Stimulated activated CD8-positive, alpha-beta memory T cell treated with anti-CD3 and anti-CD28 coated beads, Interleukin-2, amount 100 ng/mL, for 1 hour (primary cell): ENCODE measurements at regions not wholly inside any gene's neighbourhood (a gene's known extent, or its start where the extent isn't known, plus 50 kb on each side); places are given as distances from the start of the nearest gene placed in this dataset.

ENCODE experiments used
- DNase-seq, 2 donors: peaks; one replicate each; pipeline ENCODE4 v3.0.0-alpha.2; 2020; ENCODE audit warnings: low read depth in 2 of 2

DNA sequence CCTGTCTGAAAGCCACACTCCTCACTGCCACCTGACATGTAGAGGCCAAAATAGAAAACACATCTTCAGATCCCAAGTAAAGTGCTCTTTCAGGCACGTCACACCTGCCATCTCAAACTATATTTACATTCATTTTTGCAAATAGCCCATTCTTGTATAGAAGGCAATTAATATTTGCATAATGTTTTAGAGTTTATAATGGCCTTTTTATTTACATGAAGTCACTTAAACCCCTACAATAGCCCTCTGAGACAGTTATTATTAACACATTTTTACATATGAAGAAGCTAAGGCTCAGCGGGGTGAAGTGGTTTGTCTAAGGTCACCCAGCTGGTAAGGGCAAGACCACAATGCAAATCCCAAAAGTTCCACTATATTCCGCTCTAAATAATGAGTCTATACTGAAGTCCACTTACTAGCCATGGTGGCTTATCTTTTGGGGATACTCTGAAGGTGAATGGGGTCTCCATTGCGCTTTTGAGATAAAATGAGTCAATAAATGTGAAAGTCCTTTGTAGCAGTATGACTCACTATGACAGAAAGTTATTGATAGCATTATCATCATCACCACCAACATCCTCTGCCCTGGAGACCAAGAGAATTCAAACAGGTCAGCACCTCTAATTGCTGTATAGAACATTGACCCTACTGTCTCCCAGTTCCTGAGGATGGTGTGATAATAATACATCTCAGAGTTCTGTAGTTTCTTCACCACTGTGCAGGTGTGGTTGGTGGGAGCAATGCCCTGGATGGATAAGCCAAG, 155.9 kb upstream of the BCL6 start:
- DNase-seq = no peak

- DNase-seq = no peak
Measured at GRCh38 chr3:187902041-187902471, 156.8 kb upstream of the BCL6 start.

- DNase-seq = no peak
Measured at GRCh38 chr3:187902936-187903335, 157.7 kb upstream of the BCL6 start.

GRCh38 chr3:187903697-187904096, 158.4 kb upstream of the BCL6 start:
- DNase-seq = no peak

DNA sequence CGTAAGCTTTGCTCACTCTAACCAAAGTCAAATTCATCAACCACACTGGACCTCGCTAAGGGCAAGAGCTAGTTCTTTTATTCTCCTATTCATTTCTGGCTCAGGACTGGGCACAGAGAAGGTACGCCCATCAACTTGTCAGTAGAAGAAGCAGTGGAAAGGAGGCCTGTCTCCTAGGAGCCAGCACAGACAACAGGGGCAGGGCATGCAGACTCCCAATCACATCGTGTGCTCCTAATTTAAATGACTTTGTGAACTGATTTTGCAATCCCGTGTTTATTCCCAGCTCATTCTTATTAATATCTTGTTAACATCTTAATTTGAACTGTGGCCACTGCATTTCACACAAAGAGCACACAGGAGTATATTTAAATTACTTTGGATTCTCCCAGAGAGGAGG, 161.1 kb upstream of the BCL6 start:
- no peak for DNase-seq

- no peak for DNase-seq
Measured at GRCh38 chr3:187906920-187907319, 161.7 kb upstream of the BCL6 start.

GRCh38 chr3:187909866-187910265, 164.6 kb upstream of the BCL6 start:
- DNase-seq = no peak

DNA sequence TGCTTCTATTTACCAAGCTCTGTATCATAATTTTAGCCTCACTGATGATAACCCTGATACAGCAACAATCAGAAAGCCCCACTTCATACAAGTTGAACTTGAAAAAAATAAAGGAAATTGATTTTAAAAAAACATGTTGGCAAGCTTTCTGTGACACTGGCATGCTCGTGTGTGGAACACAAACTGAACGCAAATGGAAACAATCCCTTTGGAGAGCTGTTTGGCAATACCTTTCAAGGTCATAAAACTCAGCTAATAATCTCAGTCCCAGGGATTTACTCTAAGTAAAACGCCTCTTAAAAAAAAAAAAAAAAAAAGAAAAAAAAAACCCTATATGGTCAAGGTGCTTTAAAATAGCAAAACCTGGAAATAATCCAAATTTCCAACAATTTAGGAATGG, 166.7 kb upstream of the BCL6 start:
- DNase-seq = no peak

DNA sequence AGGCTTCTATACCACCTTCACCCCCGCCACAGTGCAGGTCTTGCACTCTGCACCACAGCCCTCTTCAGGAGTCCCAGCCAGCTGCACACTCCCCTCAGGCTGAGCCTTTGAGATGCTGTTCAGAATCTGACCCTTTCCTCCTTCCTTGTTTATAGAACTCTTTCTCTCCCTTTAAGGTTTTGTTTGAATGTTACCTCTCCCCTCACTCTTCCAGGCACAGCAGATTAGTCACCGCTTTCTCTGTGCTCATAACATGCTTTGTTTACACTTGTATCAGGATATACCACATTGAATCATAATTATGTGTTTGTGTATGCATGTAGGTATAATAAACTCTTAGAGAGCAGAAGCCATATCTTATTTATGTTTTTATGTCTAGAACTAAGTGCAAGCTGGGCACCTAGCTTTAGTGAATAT, 168.4 kb upstream of the BCL6 start:
- no peak for DNase-seq

DNA sequence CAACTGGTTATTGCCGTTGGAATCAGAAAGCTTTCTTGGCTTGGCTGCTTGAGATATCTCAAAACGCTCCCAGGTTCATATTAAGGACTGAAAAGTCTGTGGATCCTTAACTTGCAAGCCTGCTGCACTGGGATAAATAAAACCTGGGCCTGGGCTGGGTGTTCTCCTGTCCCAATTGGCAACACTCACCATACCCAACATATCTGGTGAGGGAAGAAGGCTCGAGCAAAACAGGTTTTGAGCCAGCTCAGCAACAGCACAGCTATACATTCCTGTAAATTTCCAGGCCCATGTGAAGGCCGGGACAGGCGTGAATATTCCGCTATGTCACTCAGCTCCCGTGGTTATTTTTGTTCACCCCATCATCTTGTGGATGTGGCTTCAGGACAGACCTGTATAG, 169.0 kb upstream of the BCL6 start:
- DNase-seq = no peak

- DNase-seq = no peak
Measured at GRCh38 chr3:187916072-187916471, 170.8 kb upstream of the BCL6 start.

- DNase-seq = no peak
Measured at GRCh38 chr3:187918081-187918644, 172.9 kb upstream of the BCL6 start.

GRCh38 chr3:187919048-187919447, 173.8 kb upstream of the BCL6 start:
- DNase-seq = peak; percentile 26 to 34

DNA sequence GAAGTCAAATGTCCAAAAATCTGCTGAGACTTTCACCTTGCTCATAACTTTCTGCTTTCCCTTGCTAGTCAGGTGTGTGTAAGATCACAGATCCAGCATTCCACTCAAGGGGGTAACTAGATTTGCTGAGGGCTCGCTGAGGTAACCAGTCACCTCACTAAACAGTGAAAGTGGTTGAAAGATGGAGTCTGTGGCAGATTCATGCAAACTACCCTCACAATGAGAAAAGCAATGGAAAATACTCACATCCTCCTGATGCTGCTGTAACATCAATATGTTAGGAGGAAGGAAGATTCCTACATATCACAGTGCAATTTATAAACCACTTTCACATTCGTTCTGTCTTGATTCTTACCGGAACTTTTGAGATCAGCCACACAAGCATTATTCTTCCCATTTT, 174.3 kb upstream of the BCL6 start:
- no peak for DNase-seq

DNA sequence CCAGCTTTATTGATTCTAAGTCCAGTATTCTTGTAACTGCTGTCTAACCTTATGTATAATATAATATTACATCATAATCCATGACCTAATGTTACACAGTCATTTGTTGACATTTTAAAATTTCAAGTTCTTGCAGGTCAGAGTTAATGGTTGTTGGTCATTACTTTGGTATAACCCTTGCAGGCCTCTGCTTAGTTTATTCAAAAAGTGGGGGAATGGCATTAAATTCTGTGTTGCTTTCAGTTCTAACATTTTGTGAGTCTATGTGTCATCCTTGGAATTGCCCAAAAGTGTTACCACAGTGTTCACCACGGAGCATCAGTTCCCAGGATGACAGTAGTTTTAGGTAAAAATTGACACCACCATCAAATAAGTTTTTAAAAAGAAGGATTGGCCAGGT, 174.8 kb upstream of the BCL6 start:
- DNase-seq = no peak

- DNase-seq = no peak
Measured at GRCh38 chr3:187920913-187921312, 175.6 kb upstream of the BCL6 start.

DNA sequence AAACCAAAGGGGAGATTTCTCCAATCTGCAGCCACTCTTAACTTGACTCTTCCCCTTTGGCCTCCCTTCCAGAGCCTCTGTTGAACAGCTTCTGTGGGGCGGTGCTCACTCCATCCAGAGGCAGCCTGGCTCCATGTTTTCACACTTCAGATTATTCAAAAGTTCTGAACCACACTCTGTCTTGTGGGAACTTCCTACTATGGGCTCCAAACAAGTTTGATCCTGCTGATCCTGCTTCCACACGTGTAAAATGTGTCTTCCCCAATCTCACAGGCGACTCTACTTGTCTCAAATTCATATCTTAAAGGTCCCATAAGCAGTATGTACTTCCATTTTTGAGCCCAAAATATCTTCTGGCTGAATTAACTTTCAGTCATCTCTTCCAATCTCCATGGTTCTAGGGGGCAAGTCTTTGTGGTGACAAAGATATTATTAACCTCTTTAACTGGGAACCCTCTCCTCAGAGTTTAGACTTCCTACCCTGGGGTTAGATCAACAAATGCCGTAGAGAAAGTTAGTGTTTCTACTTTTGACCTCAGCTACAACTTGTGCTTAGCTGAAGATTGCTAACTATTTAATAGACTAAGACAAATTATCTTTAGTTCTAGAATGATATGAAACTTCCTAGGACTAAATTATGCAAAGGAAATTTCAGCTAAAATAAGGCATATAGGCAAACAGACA, 176.3 kb upstream of the BCL6 start:
- no peak for DNase-seq

DNA sequence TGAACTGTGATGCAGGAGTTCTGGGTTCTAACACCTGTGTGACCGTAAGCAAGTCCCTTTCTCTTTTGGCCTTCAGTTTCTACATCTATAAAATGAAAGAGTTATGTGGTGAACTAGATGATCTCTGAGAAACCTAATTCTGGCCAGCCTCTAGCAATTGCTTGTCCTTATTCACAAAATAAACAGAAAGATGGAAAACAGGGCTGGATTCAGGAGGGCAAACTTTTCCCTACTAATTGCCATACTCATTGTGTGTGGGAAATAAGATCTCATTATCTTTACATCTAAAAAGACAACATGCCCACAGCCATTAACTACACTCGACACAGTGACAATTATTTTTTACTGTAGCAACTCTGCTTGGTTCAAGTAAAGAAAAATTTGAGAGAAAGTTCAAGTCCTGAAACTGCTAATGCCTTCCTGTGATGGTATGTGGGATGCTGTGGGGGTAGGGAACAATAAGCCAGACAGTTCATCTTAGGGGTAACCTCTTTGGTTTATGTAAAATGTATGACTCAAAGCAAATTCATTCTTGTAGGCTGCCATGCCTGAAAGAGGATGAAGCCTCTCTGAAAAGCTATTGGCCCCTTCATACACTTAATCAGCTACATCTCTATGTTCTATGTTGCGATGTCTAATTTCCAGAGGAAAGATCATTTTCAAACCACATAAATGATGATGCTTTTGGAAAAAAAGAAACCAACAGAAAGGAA, 177.6 kb upstream of the BCL6 start:
- no peak for DNase-seq

GRCh38 chr3:187924651-187925050, 179.4 kb upstream of the BCL6 start:
- DNase-seq = no peak

- no peak for DNase-seq
Measured at GRCh38 chr3:187925326-187925725, 180.1 kb upstream of the BCL6 start.

DNA sequence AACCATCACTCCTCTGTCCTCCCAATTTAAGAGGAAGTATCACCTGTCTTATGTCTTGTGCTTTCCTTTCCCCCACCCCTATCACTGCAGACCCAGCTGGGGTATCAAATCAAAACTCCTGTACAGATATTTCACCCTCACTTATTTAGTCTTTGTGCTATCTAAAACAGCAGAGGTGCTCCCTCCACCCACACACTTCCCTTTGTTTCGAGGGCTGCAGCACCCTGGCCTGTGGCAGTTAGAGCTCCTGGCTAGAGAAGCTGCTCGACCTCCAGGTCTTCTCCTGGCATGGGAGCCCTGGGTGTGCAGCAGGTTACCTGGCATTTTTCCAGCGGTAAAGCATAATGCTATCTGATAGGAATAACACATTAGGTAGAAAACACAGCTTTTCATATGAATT, 181.4 kb upstream of the BCL6 start:
- no peak for DNase-seq

- DNase-seq = no peak
Measured at GRCh38 chr3:187927565-187927964, 182.3 kb upstream of the BCL6 start.
